ENCODE measurements at regions not wholly inside any gene's neighbourhood (a gene's known extent, or its start where the extent isn't known, plus 50 kb on each side); places are given as distances from the start of the nearest gene placed in this dataset.
A peak's percentile ranks its signal among the peaks of the same experiment; 100 is the strongest.
"Not testable (repeated sequence)": the region's sequence is repeated elsewhere in the genome, so short reads cannot be mapped to it uniquely, and the experiment has no call there.

GRCh38 chr5:100479079-100479688, 56.0 kb upstream of the FAM174A start:
- no peak for DNase-seq

GRCh38 chr5:100472091-100472490, 63.1 kb upstream of the FAM174A start:
- DNase-seq, result no peak

GRCh38 chr5:100469767-100470166, 65.4 kb upstream of the FAM174A start:
- no peak for DNase-seq

GRCh38 chr5:100464418-100464817, 70.8 kb upstream of the FAM174A start:
- no peak for DNase-seq

- DNase-seq, result no peak
Observed at GRCh38 chr5:100456615-100457014, 78.6 kb upstream of the FAM174A start.

- DNase-seq, result no peak
Observed at GRCh38 chr5:100452126-100452525, 83.0 kb upstream of the FAM174A start.

GRCh38 chr5:100448111-100448528, 87.1 kb upstream of the FAM174A start:
- no peak for DNase-seq

GRCh38 chr5:100446879-100447430, 88.2 kb upstream of the FAM174A start:
- no peak for DNase-seq

GRCh38 chr5:100444961-100445360, 90.2 kb upstream of the FAM174A start:
- DNase-seq, result no peak

- no peak for DNase-seq
Observed at GRCh38 chr5:100434815-100435214, 100.4 kb upstream of the FAM174A start.

- DNase-seq, result no peak
Observed at GRCh38 chr5:100432741-100433140, 102.4 kb upstream of the FAM174A start.

- peak; percentile 23 for DNase-seq
Observed at GRCh38 chr5:100430268-100431195, 104.6 kb upstream of the FAM174A start.

GRCh38 chr5:100424787-100425186, 110.4 kb upstream of the FAM174A start:
- no peak for DNase-seq

GRCh38 chr5:100424017-100424416, 111.2 kb upstream of the FAM174A start:
- DNase-seq, result no peak

- DNase-seq, result no peak
Observed at GRCh38 chr5:100423330-100423729, 111.8 kb upstream of the FAM174A start.

- DNase-seq, result no peak
Observed at GRCh38 chr5:100421360-100421759, 113.8 kb upstream of the FAM174A start.

- DNase-seq, result no peak
Observed at GRCh38 chr5:100418231-100418630, 116.9 kb upstream of the FAM174A start.

- DNase-seq, result no peak
Observed at GRCh38 chr5:100409660-100410151, 125.5 kb upstream of the FAM174A start.

- no peak for DNase-seq
Observed at GRCh38 chr5:100407053-100407452, 128.1 kb upstream of the FAM174A start.

GRCh38 chr5:100406640-100407039, 128.5 kb upstream of the FAM174A start:
- no peak for DNase-seq

- DNase-seq, result no peak
Observed at GRCh38 chr5:100402071-100402470, 133.1 kb upstream of the FAM174A start.

GRCh38 chr5:100401149-100401548, 134.0 kb upstream of the FAM174A start:
- DNase-seq, result no peak

- DNase-seq, result not testable (repeated sequence)
Observed at GRCh38 chr5:100398815-100399214, 136.4 kb upstream of the FAM174A start.
